NCI-H2196 treated with DMSO at 0.1 percent for 48 hours (cell line): ENCODE measurements at regions not wholly inside any gene's neighbourhood (a gene's known extent, or its start where the extent isn't known, plus 50 kb on each side); places are given as distances from the start of the nearest gene placed in this dataset.
"Not testable (repeated sequence)": the region's sequence is repeated elsewhere in the genome, so short reads cannot be mapped to it uniquely, and the experiment has no call there.

Experiments used
- DNase-seq: peaks from one replicate; lab custom pipeline; 2025; ENCODE audit not compliant: unreplicated experiment; lab: John Stamatoyannopoulos, UW

DNA sequence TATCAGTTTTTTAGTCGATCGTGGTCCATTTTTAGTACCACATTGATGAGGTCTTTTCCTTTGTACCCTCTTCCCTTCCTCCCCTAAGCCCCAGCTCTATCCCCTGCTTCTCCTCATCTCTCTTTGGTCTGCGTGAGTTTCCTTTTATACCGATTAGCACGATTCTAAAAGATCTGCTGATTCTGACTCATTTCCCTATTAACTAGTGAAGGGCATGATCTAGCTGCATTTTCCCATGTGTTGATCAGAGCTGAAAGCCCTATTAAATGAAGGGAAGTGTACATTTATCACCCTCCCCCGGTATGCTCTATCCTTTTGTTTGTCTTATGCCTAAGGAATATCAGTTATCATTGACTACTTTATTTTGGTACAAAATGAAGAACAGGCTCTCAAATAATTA, 181.7 kb upstream of the NPY2R start:
- no peak for DNase-seq

- DNase-seq, result no peak
These were observed 175.8 kb upstream of the NPY2R start for GRCh38 chr4:155032521-155033229.

GRCh38 chr4:155033604-155034003, 174.8 kb upstream of the NPY2R start:
- DNase-seq, result no peak

GRCh38 chr4:155037031-155037430, 171.4 kb upstream of the NPY2R start:
- no peak for DNase-seq

- no peak for DNase-seq
These were observed 170.0 kb upstream of the NPY2R start for GRCh38 chr4:155038459-155038858.

- no peak for DNase-seq
These were observed 169.3 kb upstream of the NPY2R start for GRCh38 chr4:155039162-155039561.

GRCh38 chr4:155040031-155040430, 168.4 kb upstream of the NPY2R start:
- no peak for DNase-seq

- DNase-seq, result no peak
These were observed 166.4 kb upstream of the NPY2R start for GRCh38 chr4:155042014-155042413.

- DNase-seq, result not testable (repeated sequence)
These were observed 164.2 kb upstream of the NPY2R start for GRCh38 chr4:155044251-155044650.

DNA sequence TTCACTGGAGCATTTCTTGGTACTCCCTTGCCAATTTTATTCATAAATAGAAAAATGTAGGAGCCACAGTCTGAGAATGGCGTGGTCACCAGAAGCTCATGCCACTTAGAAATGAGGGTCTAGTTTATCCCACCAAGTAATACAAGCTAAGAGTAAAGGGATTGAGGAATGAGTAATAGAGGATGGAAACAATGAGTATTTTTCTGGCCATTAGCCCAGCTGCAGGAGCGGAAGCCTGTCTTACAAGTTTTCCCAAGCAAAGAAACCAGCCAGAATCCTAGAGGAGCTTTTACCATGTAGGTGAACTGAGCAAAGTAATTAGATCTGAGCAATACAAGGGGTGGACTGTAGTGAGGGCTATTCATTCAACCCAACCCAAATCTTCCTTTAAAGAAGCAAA, 160.7 kb upstream of the NPY2R start:
- DNase-seq, result no peak

GRCh38 chr4:155054042-155054441, 154.4 kb upstream of the NPY2R start:
- not testable (repeated sequence) for DNase-seq

DNA sequence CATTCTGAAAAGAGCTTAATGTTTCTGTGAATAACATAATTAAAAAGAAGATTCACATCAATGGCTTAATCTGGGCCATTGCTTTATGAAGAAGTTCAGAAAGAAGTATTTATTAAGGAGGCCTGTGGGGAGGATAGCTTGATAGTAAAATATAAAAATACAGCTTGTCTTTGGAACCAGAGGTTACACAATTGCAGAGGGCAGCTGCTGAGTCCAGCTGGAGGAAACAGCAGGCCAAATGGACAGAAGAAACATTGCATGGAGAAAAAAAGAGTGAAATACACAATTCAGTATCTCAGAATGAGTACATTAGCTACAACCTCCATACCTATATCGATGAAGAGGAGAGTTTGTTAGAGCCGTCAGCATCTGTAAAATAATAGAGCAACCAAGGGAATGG, 148.0 kb upstream of the NPY2R start:
- DNase-seq, result no peak

- no peak for DNase-seq
These were observed 147.6 kb upstream of the NPY2R start for GRCh38 chr4:155060873-155061272.

- DNase-seq, result no peak
These were observed 145.5 kb upstream of the NPY2R start for GRCh38 chr4:155062948-155063347.

DNA sequence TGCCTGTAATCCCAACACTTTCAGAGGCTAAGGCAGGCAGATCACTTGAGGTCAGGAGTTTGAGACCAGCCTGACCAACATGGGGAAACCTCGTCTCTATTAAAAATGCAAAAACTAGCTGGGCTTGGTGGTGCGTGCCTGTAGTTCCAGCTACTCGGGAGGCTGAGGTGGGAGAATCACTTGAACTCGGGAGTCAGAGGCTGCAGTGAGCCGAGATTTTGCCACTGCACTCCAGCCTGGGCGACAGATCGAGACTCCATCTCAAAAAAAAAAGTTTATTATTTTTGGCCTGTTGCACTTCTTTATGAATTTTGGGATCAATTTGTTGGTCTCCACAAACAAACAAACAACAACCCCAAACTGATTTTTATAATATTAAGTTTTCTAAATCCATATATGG, 143.5 kb upstream of the NPY2R start:
- not testable (repeated sequence) for DNase-seq

- no peak for DNase-seq
These were observed 141.6 kb upstream of the NPY2R start for GRCh38 chr4:155066871-155067270.

DNA sequence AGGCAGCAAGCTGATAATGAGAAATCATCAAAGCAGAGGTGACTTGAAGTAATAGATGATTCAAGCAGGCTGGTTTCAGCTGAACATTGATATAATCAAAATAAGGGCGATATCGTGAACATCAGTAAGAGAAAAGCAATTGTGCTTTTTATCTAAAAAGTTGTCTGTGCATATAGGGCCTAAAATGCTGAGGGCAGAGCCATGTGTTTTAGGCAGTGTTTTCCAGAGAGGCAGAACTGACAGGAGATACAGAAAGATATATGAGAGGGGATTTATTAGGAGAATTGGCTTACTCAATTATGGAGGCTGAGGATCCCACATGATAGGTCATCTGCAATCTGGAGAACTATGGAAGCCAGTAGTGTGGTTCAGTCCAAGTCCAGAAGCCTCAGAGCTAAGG, 136.5 kb upstream of the NPY2R start:
- no peak for DNase-seq

GRCh38 chr4:155072417-155072816, 136.0 kb upstream of the NPY2R start:
- no peak for DNase-seq

GRCh38 chr4:155073852-155074251, 134.6 kb upstream of the NPY2R start:
- DNase-seq, result no peak

DNA sequence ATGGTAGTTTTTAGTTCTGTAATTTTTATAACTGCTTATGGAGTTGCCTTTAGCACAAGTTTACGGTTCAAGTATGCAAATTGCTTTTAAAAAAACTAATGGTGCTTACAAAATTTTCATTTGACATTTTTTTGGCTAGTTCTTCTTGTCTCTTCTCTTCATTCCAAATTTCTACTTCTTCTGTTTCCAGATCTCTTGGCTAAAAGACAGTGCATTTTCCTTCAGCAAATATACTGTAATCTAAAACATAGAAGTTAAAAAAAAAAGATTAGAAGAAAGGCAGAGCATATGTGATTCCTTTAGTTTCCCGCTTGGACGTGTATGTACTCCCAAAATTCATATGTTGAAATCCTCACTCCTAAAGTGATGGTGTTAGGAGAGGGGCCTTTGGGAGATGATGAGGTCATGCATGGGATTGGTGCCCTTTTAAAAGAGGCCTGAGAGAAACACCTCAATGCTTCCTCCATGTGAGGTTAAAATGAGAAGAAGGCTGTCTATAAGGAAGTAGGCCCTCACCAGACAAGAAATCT, 132.1 kb upstream of the NPY2R start:
- no peak for DNase-seq

DNA sequence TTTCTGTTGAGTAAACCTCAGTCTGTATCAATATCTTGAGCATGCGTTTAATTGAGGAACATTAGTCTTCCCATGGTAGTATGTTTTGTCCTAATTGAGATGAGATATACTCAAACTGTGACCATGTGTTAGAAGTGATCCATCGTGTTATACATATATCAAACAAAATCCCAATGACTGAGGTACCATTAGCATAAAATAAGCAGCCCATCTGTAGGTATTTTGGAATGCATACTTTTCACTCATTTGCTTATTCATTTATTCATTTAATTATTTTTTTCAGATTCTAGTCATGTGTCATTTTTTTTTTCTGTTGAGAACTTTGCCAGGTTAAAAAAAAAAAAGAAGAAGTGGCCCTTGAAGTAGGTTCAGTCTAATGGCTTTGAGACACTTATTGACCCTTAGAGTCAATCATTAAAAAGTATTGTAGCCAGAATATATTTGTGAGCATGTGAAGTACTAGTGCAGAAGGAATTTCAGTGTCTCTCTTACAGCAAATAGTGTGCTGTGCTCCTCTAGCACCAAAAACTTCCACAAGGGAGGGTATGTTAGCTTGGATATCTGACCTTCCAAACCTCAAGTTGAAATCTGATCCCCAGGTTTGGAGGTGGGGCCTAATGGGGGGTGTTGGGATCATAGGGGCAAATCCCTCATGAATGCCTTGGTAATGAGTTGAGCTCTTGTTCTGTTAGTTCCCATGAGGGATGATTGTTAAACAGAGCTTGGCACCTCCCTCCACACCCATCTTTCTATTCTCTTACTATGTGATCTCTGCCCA, 130.8 kb upstream of the NPY2R start:
- no peak for DNase-seq

DNA sequence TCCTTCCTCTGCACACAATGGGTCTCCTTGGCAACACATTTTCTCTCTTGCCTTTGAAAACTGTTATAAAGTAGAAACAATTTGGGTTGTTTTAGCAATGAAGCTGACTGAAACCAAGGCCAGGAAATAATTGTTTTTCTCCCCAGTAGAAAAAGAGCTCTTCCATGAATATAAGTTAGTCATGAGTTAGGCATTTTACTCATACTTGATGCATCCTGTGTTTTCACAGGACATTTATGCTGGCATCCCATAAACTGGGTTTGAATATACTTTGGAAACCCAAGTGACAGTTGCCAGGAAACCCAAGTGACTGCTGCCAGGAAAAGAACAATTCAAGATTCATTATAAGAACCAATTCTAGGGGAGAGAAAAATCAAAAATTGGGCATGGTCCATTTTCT, 128.6 kb upstream of the NPY2R start:
- DNase-seq, result no peak
